GM12873 (cell line): ENCODE measurements at regions not wholly inside any gene's neighbourhood (a gene's known extent, or its start where the extent isn't known, plus 50 kb on each side); places are given as distances from the start of the nearest gene placed in this dataset.

Source experiments
- CTCF ChIP-seq: IDR thresholded peaks from 2 replicates; pipeline ENCODE4 v1.5.1; 2012; ENCODE audit warnings: low read depth, mild to moderate bottlenecking, moderate library complexity, low read length, control low read depth; ENCODE audit not compliant: insufficient read depth; ENCODE audit errors: missing control alignments

GRCh38 chr6:135576055-135576454 lies 78.5 kb upstream of the AHI1 start:
- TF ChIP-seq CTCF: no peak

GRCh38 chr6:135577059-135577538 lies 79.6 kb upstream of the AHI1 start:
- TF ChIP-seq CTCF: no peak

GRCh38 chr6:135578976-135579375 lies 81.4 kb upstream of the AHI1 start:
- TF ChIP-seq CTCF: no peak

- TF ChIP-seq CTCF: no peak
These were observed 83.7 kb upstream of the AHI1 start for GRCh38 chr6:135581211-135581610.

GRCh38 chr6:135583256-135583761 lies 85.8 kb upstream of the AHI1 start:
- no peak for TF ChIP-seq CTCF

- no peak for TF ChIP-seq CTCF
These were observed 88.8 kb upstream of the AHI1 start for GRCh38 chr6:135586388-135586787.

GRCh38 chr6:135586844-135587243 lies 89.3 kb upstream of the AHI1 start:
- no peak for TF ChIP-seq CTCF

- no peak for TF ChIP-seq CTCF
These were observed 94.7 kb upstream of the AHI1 start for GRCh38 chr6:135592276-135592675.
